Nephron progenitor cell (in vitro differentiated cells): ENCODE measurements at regions not wholly inside any gene's neighbourhood (a gene's known extent, or its start where the extent isn't known, plus 50 kb on each side); places are given as distances from the start of the nearest gene placed in this dataset.

Source experiments
- DNase-seq: peaks from one replicate; pipeline ENCODE4 v3.0.0; 2021
- H3K27ac Mint-ChIP-seq: 2 replicates; pipeline ENCODE4 v1.8.0; 2021; ENCODE audit warnings: mild to moderate bottlenecking, moderate library complexity, mixed read lengths
- H3K27me3 Mint-ChIP-seq: 2 replicates; pipeline ENCODE4 v1.8.0; 2021; ENCODE audit warnings: mild to moderate bottlenecking, low read depth, mixed read lengths; ENCODE audit not compliant: poor library complexity
- H3K36me3 Mint-ChIP-seq: 2 replicates; pipeline ENCODE4 v1.8.0; 2021; ENCODE audit warnings: low read depth, mixed read lengths
- H3K4me1 Mint-ChIP-seq: 2 replicates; pipeline ENCODE4 v1.8.0; 2021; ENCODE audit warnings: mixed read lengths
- H3K4me3 Mint-ChIP-seq: 2 replicates; pipeline ENCODE4 v1.8.0; 2021; ENCODE audit warnings: mild to moderate bottlenecking, moderate library complexity, mixed read lengths
- H3K9me3 Mint-ChIP-seq: 2 replicates; pipeline ENCODE4 v1.8.0; 2021; ENCODE audit warnings: mild to moderate bottlenecking, moderate library complexity, mixed read lengths
- TF ChIP-seq, protein P1 (sequence below): fragments of 200-600 bp; sonication (generic); IDR thresholded peaks from 2 replicates; pipeline ENCODE4 v1.5.0; 2021; ENCODE audit warnings: antibody characterized with exemption

DNA sequence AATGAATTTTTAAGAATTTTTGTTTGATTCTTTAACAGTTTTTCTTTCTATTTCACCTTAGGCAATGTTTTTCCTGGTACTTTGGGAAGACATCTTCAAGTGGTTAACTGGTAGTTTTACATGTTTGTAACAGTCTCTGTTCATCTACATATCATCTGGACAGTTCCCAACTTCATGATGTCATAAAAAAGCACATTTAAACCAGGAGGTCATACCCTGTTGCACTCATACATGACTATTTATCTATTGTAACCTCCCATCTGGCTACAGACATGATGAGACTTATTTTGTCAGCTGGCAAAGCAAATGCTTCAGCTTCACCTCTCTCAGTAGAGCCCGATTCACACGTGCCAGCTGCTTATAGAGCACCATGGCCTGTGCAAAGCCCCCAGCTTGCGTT, 99.8 kb upstream of the YPEL5 start:
- no peak overlapping the region for H3K4me3 Mint-ChIP-seq
- peaks cover 7% of the 10 kb centered on the region for H3K4me1 Mint-ChIP-seq
- no peak for DNase-seq
- H3K36me3 Mint-ChIP-seq, result no peaks in the 10 kb centered on the region
- H3K9me3 Mint-ChIP-seq, result no peaks in the 10 kb centered on the region
- H3K27me3 Mint-ChIP-seq, result peaks cover 11% of the 10 kb centered on the region
- TF ChIP-seq, protein P1, sequence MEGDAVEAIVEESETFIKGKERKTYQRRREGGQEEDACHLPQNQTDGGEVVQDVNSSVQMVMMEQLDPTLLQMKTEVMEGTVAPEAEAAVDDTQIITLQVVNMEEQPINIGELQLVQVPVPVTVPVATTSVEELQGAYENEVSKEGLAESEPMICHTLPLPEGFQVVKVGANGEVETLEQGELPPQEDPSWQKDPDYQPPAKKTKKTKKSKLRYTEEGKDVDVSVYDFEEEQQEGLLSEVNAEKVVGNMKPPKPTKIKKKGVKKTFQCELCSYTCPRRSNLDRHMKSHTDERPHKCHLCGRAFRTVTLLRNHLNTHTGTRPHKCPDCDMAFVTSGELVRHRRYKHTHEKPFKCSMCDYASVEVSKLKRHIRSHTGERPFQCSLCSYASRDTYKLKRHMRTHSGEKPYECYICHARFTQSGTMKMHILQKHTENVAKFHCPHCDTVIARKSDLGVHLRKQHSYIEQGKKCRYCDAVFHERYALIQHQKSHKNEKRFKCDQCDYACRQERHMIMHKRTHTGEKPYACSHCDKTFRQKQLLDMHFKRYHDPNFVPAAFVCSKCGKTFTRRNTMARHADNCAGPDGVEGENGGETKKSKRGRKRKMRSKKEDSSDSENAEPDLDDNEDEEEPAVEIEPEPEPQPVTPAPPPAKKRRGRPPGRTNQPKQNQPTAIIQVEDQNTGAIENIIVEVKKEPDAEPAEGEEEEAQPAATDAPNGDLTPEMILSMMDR, result no peak
- H3K27ac Mint-ChIP-seq, result no peak overlapping the region

DNA sequence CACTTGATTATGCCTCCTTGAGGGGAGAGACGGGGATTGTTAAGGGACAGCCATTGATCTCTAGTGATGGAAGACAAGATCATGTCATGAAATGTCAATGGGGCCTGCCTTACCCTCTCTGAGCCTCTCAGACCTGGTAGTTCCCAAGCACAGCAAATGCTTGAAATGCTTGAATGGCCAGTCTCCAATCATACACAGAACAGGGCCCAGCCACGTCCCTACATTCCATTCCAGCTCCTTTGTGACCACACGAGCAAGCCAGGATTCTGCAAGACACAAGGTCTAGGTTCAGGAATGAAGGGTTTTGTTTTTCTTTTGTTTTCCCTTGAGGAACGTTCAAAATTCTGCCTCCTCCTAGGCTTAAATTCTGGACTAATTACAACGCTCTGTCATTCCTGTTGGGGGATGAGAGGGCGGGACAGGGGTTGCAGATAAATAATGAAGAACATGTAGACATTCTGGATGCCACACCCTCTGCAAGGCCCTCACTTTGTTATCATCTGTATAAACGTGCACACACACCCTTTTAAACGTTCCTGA, 98.1 kb upstream of the YPEL5 start:
- peaks cover 7% of the 10 kb centered on the region for H3K4me1 Mint-ChIP-seq
- peaks cover 13% of the 10 kb centered on the region for H3K27me3 Mint-ChIP-seq
- no peak overlapping the region for H3K4me3 Mint-ChIP-seq
- no peaks in the 10 kb centered on the region for H3K9me3 Mint-ChIP-seq
- no peak overlapping the region for H3K27ac Mint-ChIP-seq
- DNase-seq, result no peak
- H3K36me3 Mint-ChIP-seq, result no peaks in the 10 kb centered on the region
- TF ChIP-seq, protein P1, result no peak

DNA sequence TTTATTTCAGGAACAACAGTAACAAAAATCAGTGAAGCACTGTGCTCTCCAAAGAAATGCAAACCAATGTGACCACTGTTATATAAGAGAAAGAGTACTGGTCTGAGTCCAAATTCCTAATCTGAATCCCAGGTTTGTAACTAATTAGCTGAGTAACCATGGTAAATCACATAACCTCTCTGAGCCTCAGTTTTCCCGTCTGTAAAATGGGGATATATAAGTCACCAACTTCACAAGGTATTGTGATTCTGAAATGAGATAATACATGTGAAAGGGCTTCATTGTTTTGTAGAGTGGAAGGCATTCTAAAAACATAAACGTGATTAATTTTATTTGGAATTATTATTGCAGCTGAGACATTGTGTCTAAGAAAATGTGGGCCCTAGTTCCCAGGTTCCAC, 91.3 kb upstream of the YPEL5 start:
- H3K27me3 Mint-ChIP-seq, result peaks cover 12% of the 10 kb centered on the region
- H3K36me3 Mint-ChIP-seq, result no peaks in the 10 kb centered on the region
- TF ChIP-seq, protein P1, result no peak
- no peaks in the 10 kb centered on the region for H3K4me1 Mint-ChIP-seq
- H3K4me3 Mint-ChIP-seq, result no peak overlapping the region
- H3K27ac Mint-ChIP-seq, result no peak overlapping the region
- no peaks in the 10 kb centered on the region for H3K9me3 Mint-ChIP-seq
- DNase-seq, result no peak

DNA sequence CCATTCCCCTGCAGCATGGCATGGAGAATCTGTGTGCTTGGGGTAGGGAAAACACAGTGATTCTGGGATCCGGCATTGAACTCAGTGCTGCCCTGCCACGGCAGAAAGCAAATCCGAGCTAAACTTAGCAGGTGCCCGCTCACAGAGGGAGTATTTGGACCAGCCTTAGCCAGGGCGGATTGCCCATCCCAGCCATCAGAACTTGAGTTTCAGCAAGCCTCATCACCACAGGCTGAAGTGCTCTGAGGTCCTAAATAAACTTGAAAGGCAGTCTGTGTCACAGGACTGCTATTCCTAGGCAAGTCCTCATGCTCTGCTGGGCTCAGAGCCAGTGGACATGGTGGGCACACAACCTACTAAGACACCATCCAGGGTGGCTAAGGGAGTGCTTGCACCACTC, 86.2 kb upstream of the YPEL5 start:
- Mint-ChIP-seq H3K4me3 (no peak overlapping the region), H3K36me3 (no peaks in the 10 kb centered on the region), H3K27me3 (peaks cover 7% of the 10 kb centered on the region), H3K27ac (no peak overlapping the region), H3K4me1 (no peaks in the 10 kb centered on the region), H3K9me3 (peaks cover 18% of the 10 kb centered on the region)
- TF ChIP-seq, protein P1, result no peak
- DNase-seq, result no peak

DNA sequence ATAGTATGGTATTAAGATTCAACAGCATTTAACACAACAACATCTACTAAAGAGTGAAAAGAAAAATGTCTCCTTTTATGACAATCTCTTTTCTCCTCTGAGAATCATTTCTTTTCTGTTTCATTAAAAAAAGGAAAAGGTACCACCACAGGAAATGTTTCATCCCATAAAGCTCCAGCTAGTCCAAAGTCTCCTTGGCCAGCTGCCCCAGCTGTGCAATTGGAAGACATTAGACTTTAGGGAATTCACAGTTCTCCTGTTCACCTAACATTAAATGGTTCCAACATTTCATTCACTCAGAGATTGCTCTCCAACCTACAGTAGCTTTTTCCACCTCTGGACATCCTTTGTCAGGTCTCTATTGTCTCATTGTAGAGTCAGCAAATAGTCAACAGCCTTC, 78.7 kb upstream of the YPEL5 start:
- H3K27ac Mint-ChIP-seq, result no peak overlapping the region
- H3K36me3 Mint-ChIP-seq, result no peaks in the 10 kb centered on the region
- TF ChIP-seq, protein P1, result no peak
- H3K27me3 Mint-ChIP-seq, result no peaks in the 10 kb centered on the region
- peaks cover 26% of the 10 kb centered on the region for H3K9me3 Mint-ChIP-seq
- no peaks in the 10 kb centered on the region for H3K4me1 Mint-ChIP-seq
- no peak for DNase-seq
- H3K4me3 Mint-ChIP-seq, result no peak overlapping the region

DNA sequence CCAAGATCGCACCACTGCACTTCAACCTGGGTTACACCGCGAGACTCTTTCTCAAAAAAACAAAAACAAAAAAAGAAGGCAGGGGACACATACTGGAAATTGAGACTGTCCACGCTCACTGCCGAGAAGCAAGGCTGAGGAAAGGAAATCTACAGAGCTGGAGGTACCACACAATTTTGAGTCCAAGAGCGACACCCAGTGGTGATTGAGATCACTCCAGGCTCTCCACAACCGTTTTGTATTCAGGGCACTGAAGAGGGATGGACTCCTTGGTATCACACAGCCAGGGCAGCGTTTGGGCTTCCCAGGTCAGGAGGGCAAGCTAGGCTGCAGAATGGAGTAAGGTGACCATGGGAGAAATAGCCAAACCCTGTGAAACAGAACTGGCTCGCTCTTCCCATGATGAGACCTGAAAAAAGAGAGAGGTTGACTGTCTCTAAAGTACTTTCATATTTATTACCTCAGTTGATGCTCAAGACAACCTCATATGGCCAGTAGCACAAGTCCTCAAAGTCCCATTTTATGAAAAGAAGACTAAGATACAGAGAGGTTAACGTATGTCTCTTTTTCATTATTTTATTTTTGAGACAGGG, 74.5 kb upstream of the YPEL5 start:
- H3K27ac Mint-ChIP-seq, result no peak overlapping the region
- H3K27me3 Mint-ChIP-seq, result peaks cover 23% of the 10 kb centered on the region
- no peaks in the 10 kb centered on the region for H3K9me3 Mint-ChIP-seq
- H3K36me3 Mint-ChIP-seq, result no peaks in the 10 kb centered on the region
- no peak overlapping the region for H3K4me3 Mint-ChIP-seq
- H3K4me1 Mint-ChIP-seq, result no peaks in the 10 kb centered on the region
- TF ChIP-seq, protein P1, result peak; percentile 79
- DNase-seq, result peak; percentile 75
